GM12878 (cell line): ENCODE measurements at regions not wholly inside any gene's neighbourhood (a gene's known extent, or its start where the extent isn't known, plus 50 kb on each side); places are given as distances from the start of the nearest gene placed in this dataset.

ENCODE experiments used
- ASH2L ChIP-seq: fragments of 300-600, 200-600 bp; sonication (generic); IDR thresholded peaks from 2 replicates; pipeline ENCODE4 v1.6.1; 2017; ENCODE audit warnings: low read depth, mild to moderate bottlenecking, borderline replicate concordance
- CREM ChIP-seq: IDR thresholded peaks from 2 replicates; pipeline ENCODE4 v1.6.1; 2014; ENCODE audit warnings: antibody characterized with exemption, low read depth
- EP300 ChIP-seq, 2 experiments: fragments of 150-350 bp in 1 of 2; IDR thresholded peaks; 2 replicates each; pipeline ENCODE4 v1.6.1; 2011 to 2012; ENCODE audit warnings: low read depth in 2 of 2, low read length in 2 of 2, borderline replicate concordance in 1 of 2, improper control_type of control experiment in 1 of 2, inconsistent platforms in 1 of 2; ENCODE audit not compliant: control insufficient read depth in 1 of 2
- ESRRA ChIP-seq: IDR thresholded peaks from 2 replicates; pipeline ENCODE4 v1.6.1; 2012; ENCODE audit warnings: mild to moderate bottlenecking, low read length, improper control_type of control experiment
- LARP7 ChIP-seq: fragments of 450-650 bp; IDR thresholded peaks from 2 replicates; pipeline ENCODE4 v1.6.1; 2017; ENCODE audit warnings: mild to moderate bottlenecking
- POLR2AphosphoS5 ChIP-seq: IDR thresholded peaks from 2 replicates; pipeline ENCODE4 v1.6.1; 2011; ENCODE audit warnings: mild to moderate bottlenecking, low read length, inconsistent platforms
- SP1 ChIP-seq: IDR thresholded peaks from one replicate; pipeline ENCODE4 v1.6.1; 2011; ENCODE audit warnings: low read depth, low read length
- TBL1XR1 ChIP-seq: IDR thresholded peaks from 2 replicates; pipeline ENCODE4 v1.6.1; 2012; ENCODE audit warnings: low read depth, low read length, improper control_type of control experiment
- TF ChIP-seq, protein P1 (sequence below), 3 experiments: IDR thresholded peaks in 2 of 3; conservative IDR thresholded peaks in 1 of 3; 2 replicates each; pipeline ENCODE4 v1.5.1; 2011; ENCODE audit warnings: low read depth in 3 of 3, low read length in 3 of 3, mild to moderate bottlenecking in 3 of 3, control low read depth in 2 of 3, moderate library complexity in 2 of 3, inconsistent platforms in 1 of 3, mixed read lengths in 1 of 3; ENCODE audit not compliant: control insufficient read depth in 2 of 3, insufficient read depth in 1 of 3; ENCODE audit errors: extremely low read depth in 1 of 3
- TF ChIP-seq, protein P2 (sequence below): IDR thresholded peaks from 2 replicates; pipeline ENCODE4 v1.6.1; 2012; ENCODE audit warnings: low read depth, low read length, improper control_type of control experiment
- TF ChIP-seq, protein P3 (sequence below): IDR thresholded peaks from 2 replicates; pipeline ENCODE4 v1.6.1; 2012; ENCODE audit warnings: mild to moderate bottlenecking, low read depth, low read length

DNA sequence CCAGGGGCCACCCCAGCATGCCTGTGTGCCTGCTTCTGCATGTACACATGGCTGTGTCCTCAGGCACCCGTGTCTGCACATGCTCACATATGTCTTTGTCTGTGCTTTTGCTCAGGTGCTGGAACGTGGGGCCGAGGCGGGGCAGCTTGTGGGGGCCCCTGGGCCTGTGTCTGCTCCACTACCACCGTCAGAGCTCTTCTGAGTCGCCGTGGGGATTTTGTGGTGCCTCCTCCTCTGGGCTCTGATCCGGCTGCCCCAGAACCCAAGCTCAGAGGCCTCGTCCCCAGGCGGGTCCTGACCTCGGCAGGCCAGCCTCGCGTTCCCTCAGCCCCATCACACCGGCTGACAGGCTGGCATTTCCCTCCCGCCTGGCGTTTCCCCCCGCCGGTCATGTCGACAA is 104.6 kb upstream of the ACTRT2 start:
- TF ChIP-seq TBL1XR1 = no peak
- no peak for TF ChIP-seq EP300 (IDR thresholded peaks at IDR 0.05; ENCODE audit: borderline replicate concordance in 1 of 2, control insufficient read depth in 1 of 2, low read depth in 2 of 2, low read length in 2 of 2)
- no peak for TF ChIP-seq ESRRA
- TF ChIP-seq, protein P1, sequence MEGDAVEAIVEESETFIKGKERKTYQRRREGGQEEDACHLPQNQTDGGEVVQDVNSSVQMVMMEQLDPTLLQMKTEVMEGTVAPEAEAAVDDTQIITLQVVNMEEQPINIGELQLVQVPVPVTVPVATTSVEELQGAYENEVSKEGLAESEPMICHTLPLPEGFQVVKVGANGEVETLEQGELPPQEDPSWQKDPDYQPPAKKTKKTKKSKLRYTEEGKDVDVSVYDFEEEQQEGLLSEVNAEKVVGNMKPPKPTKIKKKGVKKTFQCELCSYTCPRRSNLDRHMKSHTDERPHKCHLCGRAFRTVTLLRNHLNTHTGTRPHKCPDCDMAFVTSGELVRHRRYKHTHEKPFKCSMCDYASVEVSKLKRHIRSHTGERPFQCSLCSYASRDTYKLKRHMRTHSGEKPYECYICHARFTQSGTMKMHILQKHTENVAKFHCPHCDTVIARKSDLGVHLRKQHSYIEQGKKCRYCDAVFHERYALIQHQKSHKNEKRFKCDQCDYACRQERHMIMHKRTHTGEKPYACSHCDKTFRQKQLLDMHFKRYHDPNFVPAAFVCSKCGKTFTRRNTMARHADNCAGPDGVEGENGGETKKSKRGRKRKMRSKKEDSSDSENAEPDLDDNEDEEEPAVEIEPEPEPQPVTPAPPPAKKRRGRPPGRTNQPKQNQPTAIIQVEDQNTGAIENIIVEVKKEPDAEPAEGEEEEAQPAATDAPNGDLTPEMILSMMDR (IDR thresholded peaks at IDR 0.05 in 2 of 3, conservative IDR thresholded peaks at IDR 0.05 in 1 of 3; ENCODE audit: control insufficient read depth in 2 of 3, extremely low read depth in 1 of 3, insufficient read depth in 1 of 3, low read depth in 3 of 3, low read length in 3 of 3) = no peak
- TF ChIP-seq, protein P2, sequence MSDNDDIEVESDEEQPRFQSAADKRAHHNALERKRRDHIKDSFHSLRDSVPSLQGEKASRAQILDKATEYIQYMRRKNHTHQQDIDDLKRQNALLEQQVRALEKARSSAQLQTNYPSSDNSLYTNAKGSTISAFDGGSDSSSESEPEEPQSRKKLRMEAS = no peak
- TF ChIP-seq CREM = no peak
- no peak for TF ChIP-seq POLR2AphosphoS5
- no peak for TF ChIP-seq LARP7
- no peak for TF ChIP-seq SP1
- TF ChIP-seq, protein P3, sequence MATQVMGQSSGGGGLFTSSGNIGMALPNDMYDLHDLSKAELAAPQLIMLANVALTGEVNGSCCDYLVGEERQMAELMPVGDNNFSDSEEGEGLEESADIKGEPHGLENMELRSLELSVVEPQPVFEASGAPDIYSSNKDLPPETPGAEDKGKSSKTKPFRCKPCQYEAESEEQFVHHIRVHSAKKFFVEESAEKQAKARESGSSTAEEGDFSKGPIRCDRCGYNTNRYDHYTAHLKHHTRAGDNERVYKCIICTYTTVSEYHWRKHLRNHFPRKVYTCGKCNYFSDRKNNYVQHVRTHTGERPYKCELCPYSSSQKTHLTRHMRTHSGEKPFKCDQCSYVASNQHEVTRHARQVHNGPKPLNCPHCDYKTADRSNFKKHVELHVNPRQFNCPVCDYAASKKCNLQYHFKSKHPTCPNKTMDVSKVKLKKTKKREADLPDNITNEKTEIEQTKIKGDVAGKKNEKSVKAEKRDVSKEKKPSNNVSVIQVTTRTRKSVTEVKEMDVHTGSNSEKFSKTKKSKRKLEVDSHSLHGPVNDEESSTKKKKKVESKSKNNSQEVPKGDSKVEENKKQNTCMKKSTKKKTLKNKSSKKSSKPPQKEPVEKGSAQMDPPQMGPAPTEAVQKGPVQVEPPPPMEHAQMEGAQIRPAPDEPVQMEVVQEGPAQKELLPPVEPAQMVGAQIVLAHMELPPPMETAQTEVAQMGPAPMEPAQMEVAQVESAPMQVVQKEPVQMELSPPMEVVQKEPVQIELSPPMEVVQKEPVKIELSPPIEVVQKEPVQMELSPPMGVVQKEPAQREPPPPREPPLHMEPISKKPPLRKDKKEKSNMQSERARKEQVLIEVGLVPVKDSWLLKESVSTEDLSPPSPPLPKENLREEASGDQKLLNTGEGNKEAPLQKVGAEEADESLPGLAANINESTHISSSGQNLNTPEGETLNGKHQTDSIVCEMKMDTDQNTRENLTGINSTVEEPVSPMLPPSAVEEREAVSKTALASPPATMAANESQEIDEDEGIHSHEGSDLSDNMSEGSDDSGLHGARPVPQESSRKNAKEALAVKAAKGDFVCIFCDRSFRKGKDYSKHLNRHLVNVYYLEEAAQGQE = no peak
- no peak for TF ChIP-seq ASH2L
